Heart right ventricle (tissue), 16 donors: ENCODE measurements at regions not wholly inside any gene's neighbourhood (a gene's known extent, or its start where the extent isn't known, plus 50 kb on each side); places are given as distances from the start of the nearest gene placed in this dataset.

Source experiments
- ATAC-seq, 8 donors: fragments of 200-7000 bp; cut with Tn5 transposase; one replicate each; pipeline ENCODE4 v1.9.1; 2020; ENCODE audit warnings: mild to moderate bottlenecking in 8 of 8, moderate library complexity in 8 of 8, moderate number of reproducible peaks in 1 of 8
- DNase-seq, 2 donors: peaks; one replicate each; pipeline ENCODE4 v3.0.0-alpha.2; 2020
- H3K27ac ChIP-seq, 10 donors: fragments of 200-600 bp; sonication (generic) in 2 of 10; one replicate each; pipeline versions ENCODE4 v1.5.0 to v1.8.0; 2020 to 2022; ENCODE audit warnings: mild to moderate bottlenecking in 3 of 10
- H3K27me3 ChIP-seq, 7 donors: fragments of 200-600 bp; one replicate each; pipeline ENCODE4 v1.8.0; 2021 to 2022; ENCODE audit warnings: mild to moderate bottlenecking in 2 of 7
- H3K36me3 ChIP-seq, 9 donors: fragments of 200-600 bp; sonication (generic) in 1 of 9; one replicate each; pipeline versions ENCODE4 v1.5.0 to v1.8.0; 2020 to 2022; ENCODE audit warnings: mild to moderate bottlenecking in 2 of 9
- H3K4me1 ChIP-seq, 9 donors: fragments of 200-600 bp; sonication (generic) in 1 of 9; one replicate each; pipeline versions ENCODE4 v1.5.0 to v1.8.0; 2020 to 2022; ENCODE audit warnings: mild to moderate bottlenecking in 4 of 9
- H3K4me3 ChIP-seq, 10 donors: fragments of 200-600 bp; sonication (generic) in 2 of 10; one replicate each; pipeline versions ENCODE4 v1.5.0 to v1.8.0; 2020 to 2022; ENCODE audit warnings: mild to moderate bottlenecking in 7 of 10, moderate library complexity in 2 of 10
- H3K9me3 ChIP-seq, 11 donors: fragments of 200-600 bp in 10 of 11; sonication (generic) in 2 of 11; one replicate each; pipeline versions ENCODE4 v1.5.0 to v1.8.0; 2013 to 2022; ENCODE audit warnings: mild to moderate bottlenecking in 2 of 11, control low read depth in 1 of 11, moderate library complexity in 1 of 11
- WGBS, 2 donors: extraction: QIAGEN DNeasy Blood & Tissue Kit; methylation state at CpG; one replicate each; pipeline ENCODE4 v1.1.7; 2013; ENCODE audit warnings: inconsistent platforms in 1 of 2; 5-methylcytosine and 5-hydroxymethylcytosine counted together
- intact Hi-C, 10 donors: fragments of 100-400 bp; cut with DNase I; formaldehyde crosslinking; loops; one replicate each; pipeline versions ENCODE4 v1.11.1 to v1.14.2; 2022
- TF ChIP-seq, protein P1 (sequence below), 9 donors: fragments of 200-600 bp; sonication (generic) in 2 of 9; IDR thresholded peaks; one replicate each; pipeline versions ENCODE4 v1.5.0 to v1.8.0; 2021 to 2022; ENCODE audit warnings: antibody characterized with exemption in 9 of 9, mild to moderate bottlenecking in 5 of 9, moderate library complexity in 1 of 9
- donor health status: Arrhythmogenic right ventricular cardiomyopathy.
- donor health status: ischemic (EF 13 %, LVEDD 7.1; RV severe dilation, severe dysfunction).
- donor health status: healthy with polysubstance abuse.
- donor health status: DM: no; HTN: yes; CAD: no.
- donor health status: DM: no; HTN: no; CAD: no.
- donor health status: ischemic (EF 25% LVEDD 6.9; RV normal size, moderate dysfunction).
- donor health status: ischemic (EF 25% LVEDD 5.7; RV mildly dilated, moderate dysfunction).
- donor health status: healthy.
- donor health status: DM: yes; HTN: yes; CAD: no.
- donor health status: Ischemic cardiomyopathy.
- donor health status: ischemic (EF 35%, LVEDD 5.7; RV mildly dilated, moderate dysfunction).
- donor health status: nonischemic (EF 11% LVEDD 7.7; RV severe dilation, severe dysfunction).
- donor health status: DM: yes; HTN: yes; CAD: no.
- donor health status: PGD.
- donor health status: ischemic (EF 29% LVEDD 5.4; RV normal size, mild dysfunction).
- donor health status: nonischemic (EF 23%, LVEDD 6.1; RV moderate dilation, normal function).

- DNase-seq, result no peak
- Histone ChIP-seq H3K27ac (no peak overlapping the region), H3K4me1 (no peaks in the 10 kb centered on the region), H3K9me3 (peaks cover 0 to 9% (median 0%) of the 10 kb centered on the region in 11 donors), H3K27me3 (no peaks in the 10 kb centered on the region), H3K4me3 (no peak overlapping the region), H3K36me3 (no peaks in the 10 kb centered on the region)
- intact Hi-C loops, result no loop called here
- no peak for ATAC-seq
- TF ChIP-seq, protein P1, sequence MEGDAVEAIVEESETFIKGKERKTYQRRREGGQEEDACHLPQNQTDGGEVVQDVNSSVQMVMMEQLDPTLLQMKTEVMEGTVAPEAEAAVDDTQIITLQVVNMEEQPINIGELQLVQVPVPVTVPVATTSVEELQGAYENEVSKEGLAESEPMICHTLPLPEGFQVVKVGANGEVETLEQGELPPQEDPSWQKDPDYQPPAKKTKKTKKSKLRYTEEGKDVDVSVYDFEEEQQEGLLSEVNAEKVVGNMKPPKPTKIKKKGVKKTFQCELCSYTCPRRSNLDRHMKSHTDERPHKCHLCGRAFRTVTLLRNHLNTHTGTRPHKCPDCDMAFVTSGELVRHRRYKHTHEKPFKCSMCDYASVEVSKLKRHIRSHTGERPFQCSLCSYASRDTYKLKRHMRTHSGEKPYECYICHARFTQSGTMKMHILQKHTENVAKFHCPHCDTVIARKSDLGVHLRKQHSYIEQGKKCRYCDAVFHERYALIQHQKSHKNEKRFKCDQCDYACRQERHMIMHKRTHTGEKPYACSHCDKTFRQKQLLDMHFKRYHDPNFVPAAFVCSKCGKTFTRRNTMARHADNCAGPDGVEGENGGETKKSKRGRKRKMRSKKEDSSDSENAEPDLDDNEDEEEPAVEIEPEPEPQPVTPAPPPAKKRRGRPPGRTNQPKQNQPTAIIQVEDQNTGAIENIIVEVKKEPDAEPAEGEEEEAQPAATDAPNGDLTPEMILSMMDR (IDR thresholded peaks at IDR 0.05), result no peak
- 59 to 64% methylated on average over 3 of the region's 3 CpGs for WGBS, 2 donors
These were observed 541.4 kb downstream of the KCTD16 start for GRCh38 chr5:144712090-144712489.

DNA sequence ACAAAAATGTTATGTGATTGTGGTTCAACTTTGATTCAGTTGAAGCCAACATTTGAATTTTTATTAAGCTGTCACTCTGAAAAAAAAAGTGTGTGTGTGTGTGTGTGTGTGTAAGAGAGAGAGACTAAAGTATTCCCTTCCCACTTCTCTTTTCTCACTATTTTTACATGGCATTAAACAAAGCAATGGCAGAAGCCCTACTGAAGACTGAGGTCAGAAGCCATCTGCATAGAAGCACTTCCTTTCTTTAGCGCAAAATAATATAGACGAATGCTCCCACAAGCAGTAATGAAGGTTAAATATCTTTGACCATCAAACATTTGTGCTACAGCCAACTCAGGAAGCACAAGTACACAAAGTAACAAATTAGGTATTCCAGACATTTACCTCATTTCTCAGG, 540.5 kb downstream of the KCTD16 start:
- Histone ChIP-seq H3K4me1 (no peaks in the 10 kb centered on the region), H3K9me3 (peaks cover 0 to 15% (median 0%) of the 10 kb centered on the region in 11 donors), H3K27me3 (no peaks in the 10 kb centered on the region), H3K27ac (no peak overlapping the region), H3K36me3 (no peaks in the 10 kb centered on the region), H3K4me3 (no peak overlapping the region)
- intact Hi-C loops, result no loop called here
- TF ChIP-seq, protein P1 (IDR thresholded peaks at IDR 0.05), result no peak
- ATAC-seq (no peak), DNase-seq (no peak)
- WGBS, 2 donors, result 72 to 74% methylated on average over 2 of the region's 2 CpGs

- WGBS, 2 donors, result 57 to 73% methylated on average over 2 of the region's 2 CpGs
- ATAC-seq, result no peak
- H3K9me3 ChIP-seq, result peaks cover 0 to 16% (median 0%) of the 10 kb centered on the region in 11 donors
- DNase-seq, result no peak
- H3K4me3 ChIP-seq, result no peak overlapping the region
- no peak overlapping the region for H3K27ac ChIP-seq
- intact Hi-C loops, result no loop called here
- H3K27me3 ChIP-seq, result no peaks in the 10 kb centered on the region
- no peaks in the 10 kb centered on the region for H3K36me3 ChIP-seq
- no peaks in the 10 kb centered on the region for H3K4me1 ChIP-seq
- TF ChIP-seq, protein P1 (IDR thresholded peaks at IDR 0.05), result no peak
These were observed 540.0 kb downstream of the KCTD16 start for GRCh38 chr5:144710637-144711036.

GRCh38 chr5:144703776-144704175, 533.1 kb downstream of the KCTD16 start:
- DNase-seq, result no peak
- H3K27ac ChIP-seq, result no peak overlapping the region
- peaks cover 0 to 16% (median 0%) of the 10 kb centered on the region in 11 donors for H3K9me3 ChIP-seq
- no peaks in the 10 kb centered on the region for H3K4me1 ChIP-seq
- no peak overlapping the region for H3K4me3 ChIP-seq
- H3K27me3 ChIP-seq, result no peaks in the 10 kb centered on the region
- no peak for ATAC-seq
- intact Hi-C loops, result no loop called here
- WGBS, 2 donors, result 37 to 40% methylated on average over 1 of the region's 1 CpG
- H3K36me3 ChIP-seq, result no peaks in the 10 kb centered on the region
- TF ChIP-seq, protein P1 (IDR thresholded peaks at IDR 0.05), result no peak
